ENCODE measurements at regions not wholly inside any gene's neighbourhood (a gene's known extent, or its start where the extent isn't known, plus 50 kb on each side); places are given as distances from the start of the nearest gene placed in this dataset.

DNA sequence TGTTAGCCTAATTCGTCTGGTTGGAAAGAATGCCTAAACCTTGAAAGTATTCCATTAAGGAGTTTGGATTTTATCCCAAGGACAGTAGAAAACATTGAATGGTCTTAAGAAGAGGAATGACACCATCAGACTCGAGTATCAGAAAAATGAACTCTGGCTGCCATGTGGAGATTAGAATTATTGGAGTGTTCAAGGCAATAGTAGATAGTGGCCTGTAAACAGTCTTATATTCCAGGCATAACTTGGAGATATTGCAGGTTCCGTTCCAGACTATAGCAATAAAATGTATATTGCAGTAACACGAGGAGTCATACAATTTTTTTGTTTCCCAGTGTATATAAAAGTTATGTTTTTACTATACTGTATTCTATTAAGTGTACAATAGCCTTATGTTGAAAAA, 130.9 kb downstream of the GDAP2 start:
- H3K36me3 ChIP-seq (replicated peaks in 1 of 2; ENCODE audit: insufficient read depth in 1 of 2, low read depth in 2 of 2) = no peaks in the 10 kb centered on the region
- TF ChIP-seq, protein P1, sequence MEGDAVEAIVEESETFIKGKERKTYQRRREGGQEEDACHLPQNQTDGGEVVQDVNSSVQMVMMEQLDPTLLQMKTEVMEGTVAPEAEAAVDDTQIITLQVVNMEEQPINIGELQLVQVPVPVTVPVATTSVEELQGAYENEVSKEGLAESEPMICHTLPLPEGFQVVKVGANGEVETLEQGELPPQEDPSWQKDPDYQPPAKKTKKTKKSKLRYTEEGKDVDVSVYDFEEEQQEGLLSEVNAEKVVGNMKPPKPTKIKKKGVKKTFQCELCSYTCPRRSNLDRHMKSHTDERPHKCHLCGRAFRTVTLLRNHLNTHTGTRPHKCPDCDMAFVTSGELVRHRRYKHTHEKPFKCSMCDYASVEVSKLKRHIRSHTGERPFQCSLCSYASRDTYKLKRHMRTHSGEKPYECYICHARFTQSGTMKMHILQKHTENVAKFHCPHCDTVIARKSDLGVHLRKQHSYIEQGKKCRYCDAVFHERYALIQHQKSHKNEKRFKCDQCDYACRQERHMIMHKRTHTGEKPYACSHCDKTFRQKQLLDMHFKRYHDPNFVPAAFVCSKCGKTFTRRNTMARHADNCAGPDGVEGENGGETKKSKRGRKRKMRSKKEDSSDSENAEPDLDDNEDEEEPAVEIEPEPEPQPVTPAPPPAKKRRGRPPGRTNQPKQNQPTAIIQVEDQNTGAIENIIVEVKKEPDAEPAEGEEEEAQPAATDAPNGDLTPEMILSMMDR (IDR thresholded peaks at IDR 0.05) = no peak
- no peak for TF ChIP-seq POLR2A (IDR thresholded peaks at IDR 0.05)
- H3K27me3 ChIP-seq = no peaks in the 10 kb centered on the region
- H3K9me3 ChIP-seq = no peaks in the 10 kb centered on the region
- WGBS, 2 donors = 45 to 60% methylated on average over 4 of the region's 4 CpGs
- intact Hi-C loops (cut with DNase I) = no loop called here
- ATAC-seq (no peak), DNase-seq (no peak)
- no peak overlapping the region for H3K27ac ChIP-seq
- H3K4me1 ChIP-seq = no peaks in the 10 kb centered on the region
- no peak overlapping the region for H3K4me3 ChIP-seq

DNA sequence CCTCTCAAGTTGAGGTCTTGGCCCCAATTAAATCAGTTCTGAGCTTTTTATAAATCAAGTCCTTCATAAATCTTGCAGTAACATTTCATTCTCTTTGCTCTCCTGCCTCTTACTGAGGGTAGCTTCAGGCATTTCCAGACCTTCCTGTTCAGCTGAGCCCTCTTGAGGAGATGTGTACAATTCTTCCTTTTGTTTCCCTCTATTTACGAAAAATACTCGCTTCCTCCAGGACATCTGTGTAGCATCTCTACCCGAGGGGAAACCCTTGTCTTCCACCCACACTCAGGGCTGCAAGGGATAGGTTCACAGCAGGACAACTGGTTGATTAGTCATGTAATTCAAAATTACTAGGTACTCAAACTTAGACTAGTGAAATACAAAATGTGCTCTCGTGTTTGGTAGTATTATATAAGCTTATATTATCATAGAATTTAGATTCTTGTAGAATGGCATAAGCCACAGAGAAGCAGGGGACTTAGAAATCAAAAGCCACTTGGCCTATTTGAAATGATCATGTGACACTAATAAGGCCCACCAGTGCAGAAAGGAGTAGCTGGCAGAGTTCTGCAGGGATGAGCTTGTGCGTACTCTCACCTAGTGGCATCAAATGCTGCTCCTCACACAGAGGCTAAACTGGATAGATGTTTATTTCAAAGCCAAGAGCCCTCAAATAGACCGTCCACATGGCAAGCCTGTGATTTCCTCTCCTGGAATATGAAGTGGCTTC, 126.7 kb downstream of the GDAP2 start:
- ATAC-seq (no peak), DNase-seq (no peak)
- H3K36me3 ChIP-seq (replicated peaks in 1 of 2; ENCODE audit: insufficient read depth in 1 of 2, low read depth in 2 of 2) = no peaks in the 10 kb centered on the region
- 73 to 84% methylated on average over 6 of the region's 6 CpGs for WGBS, 2 donors
- no peaks in the 10 kb centered on the region for H3K27me3 ChIP-seq
- H3K4me1 ChIP-seq = no peaks in the 10 kb centered on the region
- intact Hi-C loops (cut with DNase I) = no loop called here
- H3K9me3 ChIP-seq = no peaks in the 10 kb centered on the region
- no peak overlapping the region for H3K27ac ChIP-seq
- no peak overlapping the region for H3K4me3 ChIP-seq
- no peak for TF ChIP-seq POLR2A (IDR thresholded peaks at IDR 0.05)
- TF ChIP-seq, protein P1 (IDR thresholded peaks at IDR 0.05) = no peak

- ATAC-seq (no peak), DNase-seq (no peak)
- H3K27me3 ChIP-seq = no peaks in the 10 kb centered on the region
- H3K4me3 ChIP-seq = no peak overlapping the region
- TF ChIP-seq, protein P1 (IDR thresholded peaks at IDR 0.05) = no peak
- no peak for TF ChIP-seq POLR2A (IDR thresholded peaks at IDR 0.05)
- no peaks in the 10 kb centered on the region for H3K9me3 ChIP-seq
- H3K27ac ChIP-seq = no peak overlapping the region
- H3K4me1 ChIP-seq = no peaks in the 10 kb centered on the region
- intact Hi-C loops (cut with DNase I) = no loop called here
- H3K36me3 ChIP-seq (replicated peaks in 1 of 2; ENCODE audit: insufficient read depth in 1 of 2, low read depth in 2 of 2) = no peaks in the 10 kb centered on the region
- 82 to 91% methylated on average over 1 of the region's 1 CpG for WGBS, 2 donors
Observed at GRCh38 chr1:117803318-117803717, 126.1 kb downstream of the GDAP2 start.

GRCh38 chr1:117809764-117810163, 119.7 kb downstream of the GDAP2 start:
- intact Hi-C loops (cut with DNase I) = no loop called here
- Histone ChIP-seq H3K36me3 (replicated peaks in 1 of 2; ENCODE audit: insufficient read depth in 1 of 2, low read depth in 2 of 2) (no peaks in the 10 kb centered on the region), H3K9me3 (no peaks in the 10 kb centered on the region), H3K4me3 (no peak overlapping the region), H3K27me3 (no peaks in the 10 kb centered on the region), H3K4me1 (peaks cover 6% of the 10 kb centered on the region), H3K27ac (no peak overlapping the region)
- no peak for TF ChIP-seq POLR2A (IDR thresholded peaks at IDR 0.05)
- TF ChIP-seq, protein P1 (IDR thresholded peaks at IDR 0.05) = peak in 3 of 7 experiments; percentile 24 to 35 (median 32)
- no peak for DNase-seq
- ATAC-seq = peak; percentile 56
- WGBS, 2 donors = 33 to 35% methylated on average over 1 of the region's 1 CpG

- no peak for DNase-seq
- WGBS, 2 donors = 91 to 92% methylated on average over 3 of the region's 3 CpGs
- intact Hi-C loops (cut with DNase I) = no loop called here
- no peak for ATAC-seq
- H3K27ac ChIP-seq = no peak overlapping the region
- no peak overlapping the region for H3K4me3 ChIP-seq
- H3K4me1 ChIP-seq = peaks cover 10% of the 10 kb centered on the region
- TF ChIP-seq POLR2A (IDR thresholded peaks at IDR 0.05) = no peak
- TF ChIP-seq, protein P1 (IDR thresholded peaks at IDR 0.05) = no peak
- no peaks in the 10 kb centered on the region for H3K27me3 ChIP-seq
- H3K9me3 ChIP-seq = no peaks in the 10 kb centered on the region
- no peaks in the 10 kb centered on the region for H3K36me3 ChIP-seq (replicated peaks in 1 of 2; ENCODE audit: insufficient read depth in 1 of 2, low read depth in 2 of 2)
Observed at GRCh38 chr1:117810553-117810952, 118.9 kb downstream of the GDAP2 start.

All from body of pancreas (tissue), 4 donors.